GM13977 (cell line): ENCODE measurements at regions not wholly inside any gene's neighbourhood (a gene's known extent, or its start where the extent isn't known, plus 50 kb on each side); places are given as distances from the start of the nearest gene placed in this dataset.
"Not testable (repeated sequence)": the region's sequence is repeated elsewhere in the genome, so short reads cannot be mapped to it uniquely, and the experiment has no call there.

Experiments
- DNase-seq: peaks from one replicate; pipeline ENCODE4 v3.0.0; 2012; ENCODE audit warnings: low spot score
- CTCF ChIP-seq: IDR thresholded peaks from 2 replicates; pipeline ENCODE4 v1.5.1; 2012; ENCODE audit warnings: mild to moderate bottlenecking, control low read depth; ENCODE audit not compliant: insufficient read depth; ENCODE audit errors: extremely low read depth, missing control alignments
- in situ Hi-C: fragments of 300-500 bp; cut with MboI; formaldehyde crosslinking; loops from one replicate; pipeline ENCODE4 v1.12.0; 2022; ENCODE audit warnings: low sequenced_read_pairs, low pct_unique_long_range_greater_than_20kb, mixed read lengths, inconsistent platforms; ENCODE audit not compliant: unreplicated experiment

- DNase-seq, in situ Hi-C loops: not testable (repeated sequence)
These were observed 941.9 kb upstream of the ADAMTS5 start for GRCh38 chr21:27908816-27909215.

DNA sequence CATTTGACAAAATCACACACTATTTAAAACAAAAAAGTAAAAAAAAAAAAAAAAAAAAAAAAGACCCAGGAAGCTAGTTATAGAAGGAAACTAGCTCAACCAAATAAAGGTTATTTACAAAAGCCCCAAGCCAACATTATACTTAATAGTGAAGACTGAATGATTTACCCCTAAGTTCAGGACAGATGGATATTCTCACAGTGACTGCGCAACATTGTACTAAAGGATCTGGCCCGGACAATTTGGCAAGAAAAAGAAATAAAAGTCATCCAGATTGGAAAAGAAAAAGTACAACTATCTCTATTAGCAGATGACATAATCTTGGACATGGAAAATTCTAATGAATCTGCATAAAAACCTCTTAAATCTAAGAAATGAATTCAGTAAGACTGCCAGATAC, 936.0 kb upstream of the ADAMTS5 start:
- DNase-seq, in situ Hi-C loops: not testable (repeated sequence)

DNA sequence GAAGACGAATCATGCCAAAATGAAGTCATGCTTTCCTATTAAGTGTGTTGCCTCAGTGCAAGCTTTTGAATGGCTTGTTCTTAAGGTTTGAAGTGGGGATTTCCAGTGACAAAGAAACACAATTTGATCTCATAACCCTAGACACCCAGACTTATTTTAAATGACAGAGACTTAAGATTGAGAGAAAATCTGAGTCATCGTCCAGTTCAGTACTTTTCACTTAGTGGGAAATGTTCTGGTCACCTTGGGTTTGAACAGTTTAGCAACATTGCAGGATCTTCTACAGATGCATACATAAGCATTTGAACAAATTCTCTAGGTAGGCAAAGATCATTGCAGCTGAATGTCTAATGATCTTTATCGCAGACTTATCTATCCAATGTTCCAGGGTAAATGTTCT, 926.7 kb upstream of the ADAMTS5 start:
- in situ Hi-C loops, DNase-seq: not testable (repeated sequence)

GRCh38 chr21:27891495-27891894, 924.6 kb upstream of the ADAMTS5 start:
- in situ Hi-C loops, DNase-seq: not testable (repeated sequence)

- DNase-seq, in situ Hi-C loops: not testable (repeated sequence)
These were observed 921.0 kb upstream of the ADAMTS5 start for GRCh38 chr21:27887808-27888455.

DNA sequence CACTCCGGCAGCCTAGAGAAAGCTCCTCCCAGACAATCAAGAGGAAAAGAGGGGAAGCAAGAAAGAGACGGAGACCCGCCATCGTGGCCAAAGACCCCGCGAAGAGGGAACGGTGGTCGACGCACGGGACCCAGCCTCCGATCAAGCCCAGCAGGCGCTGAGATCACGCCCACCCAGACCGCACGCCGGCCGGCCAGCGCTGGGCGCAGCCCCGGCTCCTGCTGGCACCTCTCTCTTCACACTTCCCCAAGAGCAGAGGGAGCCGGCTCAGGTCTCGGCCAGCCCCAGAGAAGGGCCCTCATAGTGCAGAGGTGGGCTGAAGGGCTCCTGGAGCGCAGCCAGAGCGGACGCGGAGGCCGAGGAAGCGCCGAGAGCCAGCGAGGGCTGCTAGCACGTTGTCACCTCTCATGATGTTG, 918.4 kb upstream of the ADAMTS5 start:
- in situ Hi-C loops: no loop called here
- DNase-seq: no peak
- TF ChIP-seq CTCF: no peak

DNA sequence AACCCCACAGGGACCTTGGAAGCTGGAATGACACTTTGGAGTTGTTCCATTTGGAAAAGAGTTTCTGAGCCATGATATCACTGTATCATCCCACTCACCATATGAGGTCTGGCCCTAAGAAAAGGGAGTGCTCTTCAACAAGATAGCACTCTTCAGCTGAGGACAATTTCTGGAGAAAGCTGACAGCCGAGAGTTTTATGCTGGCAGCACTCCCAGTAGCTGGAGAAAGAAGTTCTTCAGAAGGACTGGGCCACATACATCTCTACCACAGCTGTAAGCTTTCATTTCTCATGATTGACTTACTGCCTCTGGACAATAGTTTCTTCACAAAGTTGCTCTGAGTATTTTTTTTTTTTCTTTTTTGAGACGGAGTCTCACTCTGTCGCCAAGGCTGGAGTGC, 914.4 kb upstream of the ADAMTS5 start:
- in situ Hi-C loops, DNase-seq: not testable (repeated sequence)

DNA sequence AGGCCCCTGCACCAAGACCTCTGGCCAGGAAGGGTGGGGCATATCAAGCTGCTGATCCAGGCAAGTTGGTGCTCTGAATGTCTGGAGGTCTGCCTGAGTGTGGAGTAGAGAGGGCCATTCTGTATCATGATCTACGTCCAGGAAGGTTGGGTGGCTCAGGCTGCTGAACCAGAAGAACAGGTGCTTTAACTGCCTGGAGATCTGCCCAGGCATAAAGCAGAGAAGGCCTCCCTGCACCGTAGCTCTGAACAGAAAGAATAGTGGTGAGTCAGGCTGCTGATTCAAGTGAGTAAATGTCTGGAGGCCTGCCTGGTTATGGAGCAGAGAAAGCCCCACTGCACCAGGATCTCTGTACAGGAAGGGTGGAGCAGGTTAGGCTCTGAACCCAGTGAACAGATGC, 905.5 kb upstream of the ADAMTS5 start:
- DNase-seq, in situ Hi-C loops: not testable (repeated sequence)

GRCh38 chr21:27870755-27871154, 903.9 kb upstream of the ADAMTS5 start:
- DNase-seq, in situ Hi-C loops: not testable (repeated sequence)

DNA sequence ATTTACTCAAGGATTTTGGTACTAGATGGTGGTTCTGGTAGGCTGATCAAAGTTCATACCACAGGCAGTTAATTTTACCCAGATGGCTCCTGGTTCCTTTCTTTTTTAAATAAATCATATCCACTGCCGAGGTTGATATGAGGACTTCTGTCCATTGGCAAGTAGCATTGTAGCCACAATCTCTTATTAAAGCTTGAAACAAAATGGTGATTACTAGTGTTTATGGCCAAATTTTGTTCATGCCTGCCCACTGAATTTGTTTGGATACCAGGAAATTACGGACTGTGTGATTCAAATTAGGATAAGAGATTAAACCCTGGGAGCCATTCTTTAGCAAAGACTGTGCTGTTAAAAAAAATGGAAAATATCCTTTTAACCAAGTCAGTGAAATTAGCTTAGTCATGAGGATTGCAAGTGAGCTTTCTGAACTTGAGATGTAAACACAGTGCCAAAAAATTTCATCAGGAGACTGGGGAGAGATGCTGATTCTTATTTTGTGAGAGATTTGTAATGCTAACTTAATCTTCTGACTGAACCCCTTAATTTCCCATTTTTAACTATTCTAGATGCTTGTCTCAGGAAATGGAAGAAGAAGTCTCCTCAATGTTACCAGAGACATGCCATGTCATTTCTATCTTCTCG, 893.5 kb upstream of the ADAMTS5 start:
- DNase-seq, in situ Hi-C loops: not testable (repeated sequence)

- in situ Hi-C loops, DNase-seq: not testable (repeated sequence)
These were observed 891.4 kb upstream of the ADAMTS5 start for GRCh38 chr21:27858053-27858825.

GRCh38 chr21:27856988-27857387, 890.1 kb upstream of the ADAMTS5 start:
- DNase-seq, in situ Hi-C loops: not testable (repeated sequence)
